ENCODE measurements at regions not wholly inside any gene's neighbourhood (a gene's known extent, or its start where the extent isn't known, plus 50 kb on each side); places are given as distances from the start of the nearest gene placed in this dataset.

DNA sequence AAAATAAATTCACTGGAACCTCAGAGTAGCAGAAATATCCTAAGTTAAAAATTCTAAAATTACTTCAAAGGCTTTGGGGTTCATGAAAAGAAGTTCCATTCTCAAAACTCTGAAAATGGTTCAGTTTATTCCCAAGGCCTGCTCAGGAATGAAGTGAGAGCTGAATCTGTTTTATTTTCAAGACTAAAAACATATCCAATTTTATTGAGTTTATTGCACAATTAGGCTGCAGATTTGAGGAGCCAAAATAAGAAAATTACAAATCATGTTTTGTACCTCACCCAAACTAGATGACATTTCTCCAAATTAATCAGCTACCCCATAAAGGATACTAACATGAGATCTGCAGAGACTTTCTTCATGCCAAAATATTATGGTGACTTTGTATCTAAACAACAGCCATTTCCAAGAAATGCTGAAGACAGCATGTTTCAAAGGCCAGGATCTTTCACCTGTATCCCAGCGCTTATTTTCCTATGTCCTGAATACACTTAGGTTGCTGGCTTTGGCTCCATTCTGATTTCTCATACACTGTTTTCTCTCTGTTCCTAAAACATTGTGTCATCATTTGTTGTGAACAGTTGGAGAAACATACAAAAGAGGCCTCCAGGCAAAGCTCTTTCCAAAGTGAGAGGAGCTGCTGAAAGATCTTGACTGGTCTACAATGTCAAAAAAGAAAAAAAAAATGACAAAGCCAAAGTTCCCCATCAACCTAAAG lies 85.7 kb upstream of the F13A1 start:
- DNase-seq (no peak), ATAC-seq (ENCODE audit: low read depth) (no peak)
- H3K4me3 ChIP-seq (ENCODE audit: control extremely low read depth in 1 of 5, extremely low read depth in 1 of 5, insufficient read depth in 1 of 5, low read depth in 2 of 5, low read length in 4 of 5): peak overlapping the region in 1 of 5 experiments; percentile 45
- Mint-ChIP-seq H3K9me3 (ENCODE audit: insufficient read depth) (no peaks in the 10 kb centered on the region), H3K4me3 (peak overlapping the region; percentile 24), H3K27ac (no peak overlapping the region), H3K4me1 (peaks cover 4% of the 10 kb centered on the region), H3K27me3 (peaks cover 28% of the 10 kb centered on the region)
- peaks cover 24 to 25% of the 10 kb centered on the region in 2 donors for H3K4me1 ChIP-seq (ENCODE audit: control insufficient read depth in 2 of 2, insufficient read depth in 2 of 2, low read length in 2 of 2)
- no peaks in the 10 kb centered on the region for H3K79me2 ChIP-seq (ENCODE audit: control insufficient read depth, insufficient read depth, low read length)
- peaks cover 0 to 24% (median 20%) of the 10 kb centered on the region in 4 experiments for H3K27me3 ChIP-seq (replicated peaks in 1 of 4; ENCODE audit: control extremely low read depth in 1 of 4, control insufficient read depth in 3 of 4, insufficient read depth in 4 of 4, low read length in 3 of 4)
- WGBS (ENCODE audit: insufficient coverage): no CpG with 5 or more reads among the region's 1 CpG
- no peaks in the 10 kb centered on the region for H4K20me1 ChIP-seq (ENCODE audit: control insufficient read depth, insufficient read depth, low read length, poor library complexity, severe bottlenecking)
- CTCF ChIA-PET: interaction anchor here (1.0 to 2.9 kb wide), 7 partner anchors 8 to 180 kb away, joined by 3 to 23 read pairs (median 5); no protein-coding TSS in a partner anchor
- no peaks in the 10 kb centered on the region for H3K9me3 ChIP-seq (ENCODE audit: control extremely low read depth in 1 of 3, control insufficient read depth in 2 of 3, insufficient read depth in 1 of 3, low read length in 2 of 3)
- TF ChIP-seq, protein P1, sequence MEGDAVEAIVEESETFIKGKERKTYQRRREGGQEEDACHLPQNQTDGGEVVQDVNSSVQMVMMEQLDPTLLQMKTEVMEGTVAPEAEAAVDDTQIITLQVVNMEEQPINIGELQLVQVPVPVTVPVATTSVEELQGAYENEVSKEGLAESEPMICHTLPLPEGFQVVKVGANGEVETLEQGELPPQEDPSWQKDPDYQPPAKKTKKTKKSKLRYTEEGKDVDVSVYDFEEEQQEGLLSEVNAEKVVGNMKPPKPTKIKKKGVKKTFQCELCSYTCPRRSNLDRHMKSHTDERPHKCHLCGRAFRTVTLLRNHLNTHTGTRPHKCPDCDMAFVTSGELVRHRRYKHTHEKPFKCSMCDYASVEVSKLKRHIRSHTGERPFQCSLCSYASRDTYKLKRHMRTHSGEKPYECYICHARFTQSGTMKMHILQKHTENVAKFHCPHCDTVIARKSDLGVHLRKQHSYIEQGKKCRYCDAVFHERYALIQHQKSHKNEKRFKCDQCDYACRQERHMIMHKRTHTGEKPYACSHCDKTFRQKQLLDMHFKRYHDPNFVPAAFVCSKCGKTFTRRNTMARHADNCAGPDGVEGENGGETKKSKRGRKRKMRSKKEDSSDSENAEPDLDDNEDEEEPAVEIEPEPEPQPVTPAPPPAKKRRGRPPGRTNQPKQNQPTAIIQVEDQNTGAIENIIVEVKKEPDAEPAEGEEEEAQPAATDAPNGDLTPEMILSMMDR (IDR thresholded peaks at IDR 0.05): no peak
- TF ChIP-seq EZH2 (IDR thresholded peaks at IDR 0.05; ENCODE audit: borderline replicate concordance, insufficient read depth, low read depth, low read length, poor library complexity, severe bottlenecking): no peak
- H3K27ac ChIP-seq (ENCODE audit: low read length in 2 of 2): peak overlapping the region in 1 of 2 donors; percentile 69
- POLR2A ChIA-PET: interaction anchor here (2.6 to 2.9 kb wide), 2 partner anchors 14 to 74 kb away, joined by 13 to 64 read pairs; no protein-coding TSS in a partner anchor
- intact Hi-C loops (cut with micrococcal nuclease): no loop called here
- no peak overlapping the region for H2AFZ ChIP-seq (ENCODE audit: insufficient read depth, low read depth, low read length, poor library complexity, severe bottlenecking)
- no peaks in the 10 kb centered on the region for H3K36me3 ChIP-seq (replicated peaks in 1 of 2; ENCODE audit: control extremely low read depth in 1 of 2, control insufficient read depth in 1 of 2, extremely low read depth in 1 of 2, insufficient read depth in 2 of 2, low read length in 1 of 2)
- peak overlapping the region; percentile 65 for H3K4me2 ChIP-seq (replicated peaks; ENCODE audit: low read depth, low read length, poor library complexity, severe bottlenecking)
- H3K9ac ChIP-seq (ENCODE audit: low read length): peak overlapping the region; percentile 35

DNA sequence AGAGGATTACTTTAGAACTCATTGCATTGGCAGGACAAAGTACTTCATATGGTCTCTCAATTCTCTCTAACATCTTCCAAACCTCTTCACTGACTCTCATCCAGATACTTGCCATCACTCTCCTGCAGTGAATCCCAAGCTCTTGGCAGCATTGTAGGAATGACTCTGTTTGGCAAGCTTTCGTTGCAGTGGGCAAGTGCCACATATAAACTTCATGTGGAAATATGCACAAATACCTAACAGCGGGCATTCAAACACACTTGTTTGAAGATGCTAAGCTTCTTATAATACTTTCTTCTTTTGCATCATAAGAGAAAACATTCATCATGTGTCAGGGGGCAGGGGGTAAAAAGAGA lies 86.2 kb upstream of the F13A1 start:
- peaks cover 24 to 25% of the 10 kb centered on the region in 2 donors for H3K4me1 ChIP-seq (ENCODE audit: control insufficient read depth in 2 of 2, insufficient read depth in 2 of 2, low read length in 2 of 2)
- no CpG with 5 or more reads among the region's 2 CpGs for WGBS (ENCODE audit: insufficient coverage)
- peak overlapping the region in 3 of 5 experiments; percentile 1 to 45 (median 32) for H3K4me3 ChIP-seq (ENCODE audit: control extremely low read depth in 1 of 5, extremely low read depth in 1 of 5, insufficient read depth in 1 of 5, low read depth in 2 of 5, low read length in 4 of 5)
- H3K79me2 ChIP-seq (ENCODE audit: control insufficient read depth, insufficient read depth, low read length): no peaks in the 10 kb centered on the region
- intact Hi-C loops (cut with micrococcal nuclease): loop anchor here (1.0 kb wide), 4 partner anchors 15 to 182 kb away; partner anchors contain the start of gene LY86
- no peaks in the 10 kb centered on the region for H3K9me3 ChIP-seq (ENCODE audit: control extremely low read depth in 1 of 3, control insufficient read depth in 2 of 3, insufficient read depth in 1 of 3, low read length in 2 of 3)
- peak overlapping the region; percentile 65 for H3K4me2 ChIP-seq (replicated peaks; ENCODE audit: low read depth, low read length, poor library complexity, severe bottlenecking)
- Mint-ChIP-seq H3K4me3 (no peak overlapping the region), H3K27ac (no peak overlapping the region), H3K9me3 (ENCODE audit: insufficient read depth) (no peaks in the 10 kb centered on the region), H3K4me1 (peaks cover 4% of the 10 kb centered on the region), H3K27me3 (peaks cover 25% of the 10 kb centered on the region)
- DNase-seq (no peak), ATAC-seq (ENCODE audit: low read depth) (no peak)
- H3K36me3 ChIP-seq (replicated peaks in 1 of 2; ENCODE audit: control extremely low read depth in 1 of 2, control insufficient read depth in 1 of 2, extremely low read depth in 1 of 2, insufficient read depth in 2 of 2, low read length in 1 of 2): no peaks in the 10 kb centered on the region
- H3K27me3 ChIP-seq (replicated peaks in 1 of 4; ENCODE audit: control extremely low read depth in 1 of 4, control insufficient read depth in 3 of 4, insufficient read depth in 4 of 4, low read length in 3 of 4): peaks cover 0 to 21% (median 17%) of the 10 kb centered on the region in 4 experiments
- H4K20me1 ChIP-seq (ENCODE audit: control insufficient read depth, insufficient read depth, low read length, poor library complexity, severe bottlenecking): no peaks in the 10 kb centered on the region
- CTCF ChIA-PET: interaction anchor here (1.0 to 2.9 kb wide), 8 partner anchors 8 to 180 kb away, joined by 3 to 23 read pairs (median 4); no protein-coding TSS in a partner anchor
- H3K27ac ChIP-seq (ENCODE audit: low read length in 2 of 2): peak overlapping the region; percentile 65 to 69
- POLR2A ChIA-PET: interaction anchor here (2.6 to 2.9 kb wide), 2 partner anchors 14 to 74 kb away, joined by 13 to 64 read pairs; no protein-coding TSS in a partner anchor
- peak overlapping the region; percentile 35 for H3K9ac ChIP-seq (ENCODE audit: low read length)
- no peak overlapping the region for H2AFZ ChIP-seq (ENCODE audit: insufficient read depth, low read depth, low read length, poor library complexity, severe bottlenecking)
- TF ChIP-seq, protein P1 (IDR thresholded peaks at IDR 0.05): no peak
- no peak for TF ChIP-seq EZH2 (IDR thresholded peaks at IDR 0.05; ENCODE audit: borderline replicate concordance, insufficient read depth, low read depth, low read length, poor library complexity, severe bottlenecking)
